Fibroblast of lung (primary cell): ENCODE measurements at regions not wholly inside any gene's neighbourhood (a gene's known extent, or its start where the extent isn't known, plus 50 kb on each side); places are given as distances from the start of the nearest gene placed in this dataset.

Experiments used
- CTCF ChIP-seq, 2 donors: IDR thresholded peaks in 1 of 2; conservative IDR thresholded peaks in 1 of 2; 1 replicate in 1 of 2; 2 replicates in 1 of 2; pipeline ENCODE4 v1.5.1; 2011 to 2012; ENCODE audit warnings: low read length in 2 of 2, control low read depth in 1 of 2, inconsistent platforms in 1 of 2, low read depth in 1 of 2, mild to moderate bottlenecking in 1 of 2
- EZH2 ChIP-seq: IDR thresholded peaks from 2 replicates; pipeline ENCODE4 v1.5.1; 2012; ENCODE audit warnings: low read length, control low read depth, mild to moderate bottlenecking; ENCODE audit errors: missing control alignments

GRCh38 chr1:192925609-192926008, 116.8 kb downstream of the RGS2 start:
- TF ChIP-seq CTCF (conservative IDR thresholded peaks at IDR 0.05 in 1 of 2, IDR thresholded peaks at IDR 0.05 in 1 of 2; ENCODE audit: low read depth in 1 of 2, low read length in 2 of 2) (no peak), EZH2 (no peak)
